Fibroblast of lung (primary cell): ENCODE measurements at regions not wholly inside any gene's neighbourhood (a gene's known extent, or its start where the extent isn't known, plus 50 kb on each side); places are given as distances from the start of the nearest gene placed in this dataset.

Experiments used
- DNase-seq, 2 donors: peaks; one replicate each; pipeline versions ENCODE4 v3.0.0 to v3.0.0-alpha.2; 2010; ENCODE audit warnings: low read depth in 2 of 2
- H2AFZ ChIP-seq: 2 replicates; pipeline ENCODE4 v1.5.1; 2012; ENCODE audit warnings: low read length, control low read depth, inconsistent platforms
- H3K27ac ChIP-seq: 2 replicates; pipeline ENCODE4 v1.5.1; 2011; ENCODE audit warnings: low read length, control low read depth; ENCODE audit not compliant: insufficient read depth
- H3K27me3 ChIP-seq: 2 replicates; pipeline ENCODE4 v1.5.1; 2011; ENCODE audit warnings: mild to moderate bottlenecking, low read length; ENCODE audit not compliant: control insufficient read depth, insufficient read depth
- H3K36me3 ChIP-seq: 2 replicates; pipeline ENCODE4 v1.5.1; 2011; ENCODE audit warnings: low read length; ENCODE audit not compliant: control insufficient read depth, insufficient read depth
- H3K4me1 ChIP-seq: 2 replicates; pipeline ENCODE4 v1.5.1; 2011; ENCODE audit warnings: low read length; ENCODE audit not compliant: control insufficient read depth, insufficient read depth; ENCODE audit errors: extremely low read depth
- H3K4me2 ChIP-seq: 2 replicates; pipeline ENCODE4 v1.5.1; 2011; ENCODE audit warnings: low read length, control low read depth; ENCODE audit not compliant: insufficient read depth; ENCODE audit errors: extremely low read depth
- H3K4me3 ChIP-seq, 4 experiments: fragments of 200-600 bp in 1 of 4; sonication (generic) in 1 of 4; replicated peaks in 1 of 4; 2 replicates each; pipeline ENCODE4 v1.5.1; 2011 to 2016; ENCODE audit warnings: low read length in 4 of 4, low read depth in 3 of 4, mild to moderate bottlenecking in 3 of 4, control low read depth in 2 of 4, inconsistent platforms in 1 of 4, mixed read lengths in 1 of 4; ENCODE audit not compliant: insufficient read depth in 1 of 4; ENCODE audit errors: control extremely low read depth in 1 of 4
- H3K79me2 ChIP-seq: 2 replicates; pipeline ENCODE4 v1.5.1; 2012; ENCODE audit warnings: mild to moderate bottlenecking, low read length, inconsistent platforms; ENCODE audit not compliant: control insufficient read depth, insufficient read depth
- H3K9ac ChIP-seq: 2 replicates; pipeline ENCODE4 v1.5.1; 2011; ENCODE audit warnings: mild to moderate bottlenecking, low read length, control low read depth; ENCODE audit not compliant: insufficient read depth
- H3K9me3 ChIP-seq: 2 replicates; pipeline ENCODE4 v1.5.1; 2012; ENCODE audit warnings: low read depth, low read length; ENCODE audit not compliant: control insufficient read depth, insufficient read depth
- H4K20me1 ChIP-seq: 2 replicates; pipeline ENCODE4 v1.5.1; 2011; ENCODE audit warnings: low read length; ENCODE audit not compliant: control insufficient read depth, insufficient read depth; ENCODE audit errors: extremely low read depth
- EZH2 ChIP-seq: IDR thresholded peaks from 2 replicates; pipeline ENCODE4 v1.5.1; 2012; ENCODE audit warnings: low read length, control low read depth, mild to moderate bottlenecking; ENCODE audit errors: missing control alignments
- TF ChIP-seq, protein P1 (sequence below), 2 donors: IDR thresholded peaks in 1 of 2; conservative IDR thresholded peaks in 1 of 2; 1 replicate in 1 of 2; 2 replicates in 1 of 2; pipeline ENCODE4 v1.5.1; 2011 to 2012; ENCODE audit warnings: low read length in 2 of 2, control low read depth in 1 of 2, inconsistent platforms in 1 of 2, low read depth in 1 of 2, mild to moderate bottlenecking in 1 of 2

DNA sequence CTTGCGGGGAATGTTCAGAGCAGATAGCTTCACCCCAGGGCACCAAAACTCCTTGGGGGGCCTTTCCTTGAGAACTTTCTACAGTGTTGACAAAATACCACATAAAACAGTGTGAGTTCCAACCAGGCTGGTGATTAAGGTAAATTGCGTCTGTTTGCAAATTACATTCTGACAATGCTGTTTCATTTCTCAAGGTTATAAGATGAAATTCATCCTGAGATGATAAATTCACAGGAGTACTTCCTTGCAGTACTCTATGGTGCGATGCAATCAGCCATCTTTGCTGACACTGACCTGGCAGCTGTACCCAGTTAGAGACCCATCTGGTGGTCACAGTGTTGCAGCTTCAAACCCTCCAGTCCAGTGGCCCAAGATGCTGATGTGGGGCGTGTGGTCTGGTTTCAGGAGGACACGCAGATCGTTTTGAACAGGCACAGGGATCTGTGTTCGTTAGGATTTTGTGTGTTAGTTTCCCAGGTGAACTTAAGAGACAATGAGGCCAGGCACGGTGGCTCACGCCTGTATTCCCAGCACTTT lies 99.5 kb upstream of the SLC66A3 start:
- Histone ChIP-seq H2AFZ (no peak overlapping the region), H3K27me3 (no peaks in the 10 kb centered on the region), H4K20me1 (no peaks in the 10 kb centered on the region), H3K9ac (no peak overlapping the region), H3K4me2 (no peak overlapping the region), H3K4me1 (peaks cover 2% of the 10 kb centered on the region), H3K27ac (no peak overlapping the region), H3K9me3 (no peaks in the 10 kb centered on the region), H3K4me3 (no peak overlapping the region), H3K79me2 (no peaks in the 10 kb centered on the region), H3K36me3 (no peaks in the 10 kb centered on the region)
- TF ChIP-seq, protein P1, sequence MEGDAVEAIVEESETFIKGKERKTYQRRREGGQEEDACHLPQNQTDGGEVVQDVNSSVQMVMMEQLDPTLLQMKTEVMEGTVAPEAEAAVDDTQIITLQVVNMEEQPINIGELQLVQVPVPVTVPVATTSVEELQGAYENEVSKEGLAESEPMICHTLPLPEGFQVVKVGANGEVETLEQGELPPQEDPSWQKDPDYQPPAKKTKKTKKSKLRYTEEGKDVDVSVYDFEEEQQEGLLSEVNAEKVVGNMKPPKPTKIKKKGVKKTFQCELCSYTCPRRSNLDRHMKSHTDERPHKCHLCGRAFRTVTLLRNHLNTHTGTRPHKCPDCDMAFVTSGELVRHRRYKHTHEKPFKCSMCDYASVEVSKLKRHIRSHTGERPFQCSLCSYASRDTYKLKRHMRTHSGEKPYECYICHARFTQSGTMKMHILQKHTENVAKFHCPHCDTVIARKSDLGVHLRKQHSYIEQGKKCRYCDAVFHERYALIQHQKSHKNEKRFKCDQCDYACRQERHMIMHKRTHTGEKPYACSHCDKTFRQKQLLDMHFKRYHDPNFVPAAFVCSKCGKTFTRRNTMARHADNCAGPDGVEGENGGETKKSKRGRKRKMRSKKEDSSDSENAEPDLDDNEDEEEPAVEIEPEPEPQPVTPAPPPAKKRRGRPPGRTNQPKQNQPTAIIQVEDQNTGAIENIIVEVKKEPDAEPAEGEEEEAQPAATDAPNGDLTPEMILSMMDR (conservative IDR thresholded peaks at IDR 0.05 in 1 of 2, IDR thresholded peaks at IDR 0.05 in 1 of 2; ENCODE audit: low read depth in 1 of 2, low read length in 2 of 2): no peak
- TF ChIP-seq EZH2: no peak
- DNase-seq: no peak

- no peaks in the 10 kb centered on the region for H3K27me3 ChIP-seq
- no peak overlapping the region for H3K4me2 ChIP-seq
- no peak overlapping the region for H3K4me3 ChIP-seq
- H4K20me1 ChIP-seq: no peaks in the 10 kb centered on the region
- peak; percentile 92 to 98 for DNase-seq
- no peak for TF ChIP-seq EZH2
- TF ChIP-seq, protein P1 (conservative IDR thresholded peaks at IDR 0.05 in 1 of 2, IDR thresholded peaks at IDR 0.05 in 1 of 2; ENCODE audit: low read depth in 1 of 2, low read length in 2 of 2): no peak
- no peak overlapping the region for H3K27ac ChIP-seq
- no peak overlapping the region for H2AFZ ChIP-seq
- no peaks in the 10 kb centered on the region for H3K79me2 ChIP-seq
- H3K36me3 ChIP-seq: no peaks in the 10 kb centered on the region
- H3K4me1 ChIP-seq: peaks cover 2% of the 10 kb centered on the region
- no peak overlapping the region for H3K9ac ChIP-seq
- H3K9me3 ChIP-seq: no peaks in the 10 kb centered on the region
These were observed 98.7 kb upstream of the SLC66A3 start for GRCh38 chr2:11056614-11057013.

DNA sequence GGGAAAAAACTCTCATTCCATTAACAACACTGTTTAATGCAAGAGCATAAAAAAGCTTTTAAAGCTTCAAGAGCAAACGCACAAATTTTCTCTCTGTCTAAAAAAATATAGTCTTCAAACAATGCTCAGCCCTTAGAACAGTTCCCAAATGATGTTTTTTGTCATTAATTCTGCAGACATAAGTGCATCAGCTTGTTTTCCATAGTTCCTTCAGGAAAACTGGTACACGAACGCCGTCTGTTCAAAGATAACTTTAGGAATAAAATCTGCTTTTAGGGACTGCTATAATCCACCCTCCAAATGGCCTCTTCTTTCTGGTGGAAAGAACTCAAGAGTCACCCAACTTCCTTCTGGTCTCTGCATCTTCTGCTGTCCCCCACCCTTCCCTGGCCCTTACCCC lies 98.2 kb upstream of the SLC66A3 start:
- Histone ChIP-seq H3K4me2 (no peak overlapping the region), H3K27ac (no peak overlapping the region), H2AFZ (no peak overlapping the region), H3K9me3 (no peaks in the 10 kb centered on the region), H3K4me1 (peaks cover 2% of the 10 kb centered on the region), H3K36me3 (no peaks in the 10 kb centered on the region), H3K4me3 (no peak overlapping the region), H3K79me2 (no peaks in the 10 kb centered on the region), H4K20me1 (no peaks in the 10 kb centered on the region), H3K27me3 (no peaks in the 10 kb centered on the region), H3K9ac (no peak overlapping the region)
- DNase-seq: no peak
- no peak for TF ChIP-seq EZH2
- TF ChIP-seq, protein P1 (conservative IDR thresholded peaks at IDR 0.05 in 1 of 2, IDR thresholded peaks at IDR 0.05 in 1 of 2; ENCODE audit: low read depth in 1 of 2, low read length in 2 of 2): no peak
